Keratinocyte (primary cell): ENCODE measurements at regions not wholly inside any gene's neighbourhood (a gene's known extent, or its start where the extent isn't known, plus 50 kb on each side); places are given as distances from the start of the nearest gene placed in this dataset.

Experiments
- DNase-seq: peaks from one replicate; pipeline ENCODE4 v3.0.0-alpha.2; 2011; ENCODE audit warnings: low read depth, missing footprints, low spot score
- FAIRE-seq: peaks from 2 replicates; lab custom pipeline; 2011; peaks lifted over from hg19 to GRCh38; lab: Jason Lieb, UNC
- H2AFZ ChIP-seq: 2 replicates; pipeline ENCODE4 v1.6.0; 2012; ENCODE audit warnings: low read length, control low read depth, inconsistent platforms; ENCODE audit not compliant: control insufficient read depth
- H3K27ac ChIP-seq: 2 replicates; pipeline ENCODE4 v1.5.1; 2011; ENCODE audit warnings: low read length; ENCODE audit not compliant: control insufficient read depth, insufficient read depth
- H3K27me3 ChIP-seq: 3 replicates; pipeline ENCODE4 v1.6.0; 2011; ENCODE audit warnings: low read length; ENCODE audit not compliant: control insufficient read depth, insufficient read depth; ENCODE audit errors: extremely low read depth
- H3K36me3 ChIP-seq, 2 experiments: 2 replicates in 1 of 2; 3 replicates in 1 of 2; pipeline ENCODE4 v1.5.1; 2011; ENCODE audit warnings: low read length in 2 of 2, mild to moderate bottlenecking in 1 of 2; ENCODE audit not compliant: control insufficient read depth in 2 of 2, insufficient read depth in 2 of 2; ENCODE audit errors: extremely low read depth in 1 of 2
- H3K4me1 ChIP-seq: 3 replicates; pipeline ENCODE4 v1.5.1; 2011; ENCODE audit warnings: low read length; ENCODE audit not compliant: control insufficient read depth, insufficient read depth; ENCODE audit errors: extremely low read depth
- H3K4me2 ChIP-seq: 3 replicates; pipeline ENCODE4 v1.6.0; 2011; ENCODE audit warnings: low read depth, low read length; ENCODE audit not compliant: control insufficient read depth, insufficient read depth; ENCODE audit errors: extremely low read depth
- H3K4me3 ChIP-seq, 3 experiments: fragments of 200-600 bp in 1 of 3; sonication (generic) in 1 of 3; 2 replicates in 2 of 3; 3 replicates in 1 of 3; pipeline ENCODE4 v1.5.1; 2011 to 2016; ENCODE audit warnings: low read length in 3 of 3, mild to moderate bottlenecking in 3 of 3, control low read depth in 2 of 3, inconsistent platforms in 1 of 3, low read depth in 1 of 3, mixed read lengths in 1 of 3, mixed run types in 1 of 3, moderate library complexity in 1 of 3; ENCODE audit not compliant: control insufficient read depth in 2 of 3, insufficient read depth in 2 of 3; ENCODE audit errors: extremely low read depth in 1 of 3
- H3K79me2 ChIP-seq: 2 replicates; pipeline ENCODE4 v1.6.0; 2012; ENCODE audit warnings: low read length; ENCODE audit not compliant: control insufficient read depth, insufficient read depth
- H3K9ac ChIP-seq: 3 replicates; pipeline ENCODE4 v1.6.0; 2011; ENCODE audit warnings: low read length; ENCODE audit not compliant: control insufficient read depth, insufficient read depth; ENCODE audit errors: extremely low read depth
- H3K9me1 ChIP-seq: 3 replicates; pipeline ENCODE4 v1.6.0; 2011; ENCODE audit warnings: low read length; ENCODE audit not compliant: control insufficient read depth, insufficient read depth; ENCODE audit errors: extremely low read depth
- H3K9me3 ChIP-seq: 2 replicates; pipeline ENCODE4 v1.5.1; 2012; ENCODE audit warnings: low read depth, low read length; ENCODE audit not compliant: control insufficient read depth
- H4K20me1 ChIP-seq: 3 replicates; pipeline ENCODE4 v1.6.0; 2011; ENCODE audit warnings: low read length; ENCODE audit not compliant: control insufficient read depth, insufficient read depth; ENCODE audit errors: extremely low read depth
- EZH2 ChIP-seq: IDR thresholded peaks from one replicate; pipeline ENCODE4 v1.6.1; 2012; ENCODE audit warnings: inconsistent platforms, mild to moderate bottlenecking, low read length, moderate library complexity
- dilution Hi-C: fragments of 300-500 bp; cut with MboI; formaldehyde crosslinking; loops from one replicate; pipeline ENCODE4 v1.7.0; 2020; ENCODE audit warnings: low sequenced_read_pairs; ENCODE audit not compliant: extremely low pct_ligation_motif_present
- TF ChIP-seq, protein P1 (sequence below), 3 experiments: IDR thresholded peaks in 1 of 3; conservative IDR thresholded peaks in 1 of 3; optimal IDR thresholded peaks in 1 of 3; 2 replicates in 2 of 3; 3 replicates in 1 of 3; pipeline versions ENCODE3 to v1.5.1; 2011; ENCODE audit warnings: low read length in 3 of 3, mild to moderate bottlenecking in 3 of 3, moderate library complexity in 2 of 3, control low read depth in 1 of 3, inconsistent platforms in 1 of 3; ENCODE audit not compliant: insufficient read depth in 2 of 3; ENCODE audit errors: extremely low read depth in 1 of 3

DNA sequence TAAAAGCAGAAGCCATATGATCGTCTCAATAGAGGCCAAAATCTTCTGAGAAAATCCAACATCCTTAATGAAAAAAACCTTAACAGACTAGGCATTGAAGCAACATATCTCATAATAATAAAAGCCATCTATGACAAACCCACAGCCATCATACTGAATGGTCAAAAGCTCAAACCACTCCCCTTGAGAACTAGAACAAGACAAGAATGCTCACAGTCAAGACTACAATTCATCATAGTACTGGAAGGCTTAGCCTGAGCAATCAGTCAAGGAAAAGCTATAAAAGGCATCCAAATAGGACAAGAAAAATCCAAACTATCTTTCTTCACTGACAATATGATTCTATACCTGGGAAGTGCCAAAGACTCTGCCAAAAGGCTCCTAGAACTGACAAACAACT is 2668.2 kb upstream of the PCDH20 start:
- no peaks in the 10 kb centered on the region for H3K27me3 ChIP-seq
- H3K4me3 ChIP-seq: no peak overlapping the region
- no peaks in the 10 kb centered on the region for H3K36me3 ChIP-seq
- H3K4me1 ChIP-seq: no peaks in the 10 kb centered on the region
- no peaks in the 10 kb centered on the region for H4K20me1 ChIP-seq
- no peaks in the 10 kb centered on the region for H3K9me1 ChIP-seq
- dilution Hi-C loops: no loop called here
- H3K27ac ChIP-seq: no peak overlapping the region
- no peak overlapping the region for H3K9ac ChIP-seq
- H2AFZ ChIP-seq: no peak overlapping the region
- no peak for FAIRE-seq
- H3K79me2 ChIP-seq: no peaks in the 10 kb centered on the region
- no peak for DNase-seq
- no peak overlapping the region for H3K4me2 ChIP-seq
- H3K9me3 ChIP-seq: no peaks in the 10 kb centered on the region
- TF ChIP-seq, protein P1, sequence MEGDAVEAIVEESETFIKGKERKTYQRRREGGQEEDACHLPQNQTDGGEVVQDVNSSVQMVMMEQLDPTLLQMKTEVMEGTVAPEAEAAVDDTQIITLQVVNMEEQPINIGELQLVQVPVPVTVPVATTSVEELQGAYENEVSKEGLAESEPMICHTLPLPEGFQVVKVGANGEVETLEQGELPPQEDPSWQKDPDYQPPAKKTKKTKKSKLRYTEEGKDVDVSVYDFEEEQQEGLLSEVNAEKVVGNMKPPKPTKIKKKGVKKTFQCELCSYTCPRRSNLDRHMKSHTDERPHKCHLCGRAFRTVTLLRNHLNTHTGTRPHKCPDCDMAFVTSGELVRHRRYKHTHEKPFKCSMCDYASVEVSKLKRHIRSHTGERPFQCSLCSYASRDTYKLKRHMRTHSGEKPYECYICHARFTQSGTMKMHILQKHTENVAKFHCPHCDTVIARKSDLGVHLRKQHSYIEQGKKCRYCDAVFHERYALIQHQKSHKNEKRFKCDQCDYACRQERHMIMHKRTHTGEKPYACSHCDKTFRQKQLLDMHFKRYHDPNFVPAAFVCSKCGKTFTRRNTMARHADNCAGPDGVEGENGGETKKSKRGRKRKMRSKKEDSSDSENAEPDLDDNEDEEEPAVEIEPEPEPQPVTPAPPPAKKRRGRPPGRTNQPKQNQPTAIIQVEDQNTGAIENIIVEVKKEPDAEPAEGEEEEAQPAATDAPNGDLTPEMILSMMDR (optimal IDR thresholded peaks at IDR 0.05 in 1 of 3, IDR thresholded peaks at IDR 0.05 in 1 of 3, conservative IDR thresholded peaks at IDR 0.05 in 1 of 3; ENCODE audit: extremely low read depth in 1 of 3, insufficient read depth in 2 of 3, low read length in 3 of 3): no peak

DNA sequence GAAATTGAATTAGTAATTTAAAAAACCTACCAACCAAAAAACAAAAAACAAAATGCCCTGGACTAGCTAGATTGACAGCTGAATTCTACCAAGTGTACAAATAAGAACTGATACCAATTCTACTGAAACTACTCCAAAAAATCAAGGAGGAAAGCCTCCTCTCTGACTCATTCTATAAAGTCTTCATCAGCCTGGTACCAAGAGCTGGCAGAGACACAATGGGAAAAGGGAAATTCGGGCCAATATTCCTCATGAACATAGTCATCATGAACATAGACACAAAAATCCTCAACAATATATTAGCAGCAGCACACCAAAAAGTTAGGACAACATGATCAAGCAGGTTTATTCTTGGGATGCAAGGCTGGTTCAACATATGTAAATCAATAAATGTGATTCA is 2667.7 kb upstream of the PCDH20 start:
- no peaks in the 10 kb centered on the region for H3K27me3 ChIP-seq
- no peak overlapping the region for H3K27ac ChIP-seq
- no peak overlapping the region for H2AFZ ChIP-seq
- no peak overlapping the region for H3K4me2 ChIP-seq
- H3K4me3 ChIP-seq: no peak overlapping the region
- no peaks in the 10 kb centered on the region for H3K9me1 ChIP-seq
- H3K9me3 ChIP-seq: peaks cover under 1% of the 10 kb centered on the region
- no peak for DNase-seq
- H3K9ac ChIP-seq: no peak overlapping the region
- FAIRE-seq: no peak
- no peaks in the 10 kb centered on the region for H4K20me1 ChIP-seq
- H3K36me3 ChIP-seq: no peaks in the 10 kb centered on the region
- H3K79me2 ChIP-seq: no peaks in the 10 kb centered on the region
- TF ChIP-seq, protein P1 (optimal IDR thresholded peaks at IDR 0.05 in 1 of 3, IDR thresholded peaks at IDR 0.05 in 1 of 3, conservative IDR thresholded peaks at IDR 0.05 in 1 of 3; ENCODE audit: extremely low read depth in 1 of 3, insufficient read depth in 2 of 3, low read length in 3 of 3): no peak
- TF ChIP-seq EZH2: no peak
- no peaks in the 10 kb centered on the region for H3K4me1 ChIP-seq
- dilution Hi-C loops: no loop called here
